Adrenal gland (tissue), 5 donors: ENCODE measurements at regions not wholly inside any gene's neighbourhood (a gene's known extent, or its start where the extent isn't known, plus 50 kb on each side); places are given as distances from the start of the nearest gene placed in this dataset.

ENCODE experiments used
- POLR2A ChIP-seq, 2 donors: fragments of 450-650 bp; IDR thresholded peaks; one replicate each; pipeline ENCODE4 v1.6.1; 2017; ENCODE audit warnings: antibody characterized with exemption in 2 of 2, mild to moderate bottlenecking in 2 of 2, moderate library complexity in 1 of 2
- TF ChIP-seq, protein P1 (sequence below), 6 experiments: fragments of 450-650 bp in 4 of 6; fragments of 200-600 bp in 2 of 6; sonication (generic) in 1 of 6; IDR thresholded peaks; 1 replicate in 5 of 6; 2 replicates in 1 of 6; pipeline versions ENCODE4 v1.5.1 to v1.8.0; 2016 to 2021; ENCODE audit warnings: antibody characterized with exemption in 6 of 6, mild to moderate bottlenecking in 2 of 6, moderate library complexity in 1 of 6
- donor health status: DM: no; HTN: no; CAD: no.

DNA sequence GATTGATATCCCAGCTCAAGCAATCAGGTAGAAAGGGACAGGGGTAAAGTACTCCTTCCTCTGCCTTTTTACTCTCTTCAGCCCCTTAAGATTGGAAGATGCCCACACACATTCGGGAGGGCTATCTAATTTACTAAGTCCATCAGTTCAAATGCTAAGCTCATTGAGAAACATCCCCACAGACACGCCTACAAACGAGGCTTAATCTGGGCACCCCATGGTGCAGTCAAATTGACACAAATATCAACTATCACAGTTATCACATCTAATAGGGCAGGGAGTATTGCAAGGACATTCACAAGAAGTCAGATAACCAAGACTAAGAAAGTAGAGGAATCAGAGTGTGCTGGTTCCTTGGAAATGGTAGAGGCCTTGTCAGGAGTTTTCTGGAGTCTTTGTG, 437.8 kb upstream of the AZI2 start:
- TF ChIP-seq, protein P1, sequence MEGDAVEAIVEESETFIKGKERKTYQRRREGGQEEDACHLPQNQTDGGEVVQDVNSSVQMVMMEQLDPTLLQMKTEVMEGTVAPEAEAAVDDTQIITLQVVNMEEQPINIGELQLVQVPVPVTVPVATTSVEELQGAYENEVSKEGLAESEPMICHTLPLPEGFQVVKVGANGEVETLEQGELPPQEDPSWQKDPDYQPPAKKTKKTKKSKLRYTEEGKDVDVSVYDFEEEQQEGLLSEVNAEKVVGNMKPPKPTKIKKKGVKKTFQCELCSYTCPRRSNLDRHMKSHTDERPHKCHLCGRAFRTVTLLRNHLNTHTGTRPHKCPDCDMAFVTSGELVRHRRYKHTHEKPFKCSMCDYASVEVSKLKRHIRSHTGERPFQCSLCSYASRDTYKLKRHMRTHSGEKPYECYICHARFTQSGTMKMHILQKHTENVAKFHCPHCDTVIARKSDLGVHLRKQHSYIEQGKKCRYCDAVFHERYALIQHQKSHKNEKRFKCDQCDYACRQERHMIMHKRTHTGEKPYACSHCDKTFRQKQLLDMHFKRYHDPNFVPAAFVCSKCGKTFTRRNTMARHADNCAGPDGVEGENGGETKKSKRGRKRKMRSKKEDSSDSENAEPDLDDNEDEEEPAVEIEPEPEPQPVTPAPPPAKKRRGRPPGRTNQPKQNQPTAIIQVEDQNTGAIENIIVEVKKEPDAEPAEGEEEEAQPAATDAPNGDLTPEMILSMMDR (IDR thresholded peaks at IDR 0.05): no peak
- TF ChIP-seq POLR2A (IDR thresholded peaks at IDR 0.05): no peak
